Lower leg skin (tissue), 3 donors: ENCODE measurements at regions not wholly inside any gene's neighbourhood (a gene's known extent, or its start where the extent isn't known, plus 50 kb on each side); places are given as distances from the start of the nearest gene placed in this dataset.

Experiments
- POLR2A ChIP-seq, 2 donors: fragments of 450-650 bp; IDR thresholded peaks; one replicate each; pipeline ENCODE4 v1.6.1; 2016 to 2017; ENCODE audit warnings: antibody characterized with exemption in 2 of 2, mild to moderate bottlenecking in 1 of 2, moderate library complexity in 1 of 2
- TF ChIP-seq, protein P1 (sequence below), 3 donors: fragments of 450-650 bp; IDR thresholded peaks; one replicate each; pipeline ENCODE4 v1.5.1; 2016; ENCODE audit warnings: antibody characterized with exemption in 3 of 3, mild to moderate bottlenecking in 3 of 3, moderate library complexity in 2 of 3

DNA sequence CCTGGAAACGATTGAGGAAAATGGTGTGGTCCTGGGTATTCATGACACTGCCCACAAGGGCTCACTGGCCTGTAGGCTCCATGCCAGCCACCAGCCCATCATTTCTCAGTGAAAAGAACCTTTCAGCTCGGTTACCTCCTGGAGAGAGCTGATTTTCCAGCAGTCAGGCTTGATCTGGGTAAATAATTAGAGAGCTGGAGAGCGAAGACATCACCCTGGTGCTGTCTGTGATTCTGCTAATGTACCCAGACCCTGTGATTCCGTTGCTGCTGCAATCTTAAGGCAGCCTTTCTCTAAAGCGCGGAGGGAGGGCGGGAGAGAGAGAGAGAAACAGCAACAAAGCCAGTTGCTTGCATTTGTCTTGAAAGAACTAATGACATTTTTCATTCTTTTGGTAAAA lies 221.9 kb upstream of the TOPAZ1 start:
- no peak for TF ChIP-seq POLR2A (IDR thresholded peaks at IDR 0.05)
- TF ChIP-seq, protein P1, sequence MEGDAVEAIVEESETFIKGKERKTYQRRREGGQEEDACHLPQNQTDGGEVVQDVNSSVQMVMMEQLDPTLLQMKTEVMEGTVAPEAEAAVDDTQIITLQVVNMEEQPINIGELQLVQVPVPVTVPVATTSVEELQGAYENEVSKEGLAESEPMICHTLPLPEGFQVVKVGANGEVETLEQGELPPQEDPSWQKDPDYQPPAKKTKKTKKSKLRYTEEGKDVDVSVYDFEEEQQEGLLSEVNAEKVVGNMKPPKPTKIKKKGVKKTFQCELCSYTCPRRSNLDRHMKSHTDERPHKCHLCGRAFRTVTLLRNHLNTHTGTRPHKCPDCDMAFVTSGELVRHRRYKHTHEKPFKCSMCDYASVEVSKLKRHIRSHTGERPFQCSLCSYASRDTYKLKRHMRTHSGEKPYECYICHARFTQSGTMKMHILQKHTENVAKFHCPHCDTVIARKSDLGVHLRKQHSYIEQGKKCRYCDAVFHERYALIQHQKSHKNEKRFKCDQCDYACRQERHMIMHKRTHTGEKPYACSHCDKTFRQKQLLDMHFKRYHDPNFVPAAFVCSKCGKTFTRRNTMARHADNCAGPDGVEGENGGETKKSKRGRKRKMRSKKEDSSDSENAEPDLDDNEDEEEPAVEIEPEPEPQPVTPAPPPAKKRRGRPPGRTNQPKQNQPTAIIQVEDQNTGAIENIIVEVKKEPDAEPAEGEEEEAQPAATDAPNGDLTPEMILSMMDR (IDR thresholded peaks at IDR 0.05), result no peak
